PFSK-1 (cell line): ENCODE measurements at regions not wholly inside any gene's neighbourhood (a gene's known extent, or its start where the extent isn't known, plus 50 kb on each side); places are given as distances from the start of the nearest gene placed in this dataset.

Source experiments
- FOXP2 ChIP-seq: optimal IDR thresholded peaks from 2 replicates; pipeline ENCODE3; 2011; ENCODE audit warnings: borderline replicate concordance, control low read depth, inconsistent platforms; ENCODE audit not compliant: insufficient read depth; ENCODE audit errors: extremely low read length, extremely low read depth
- POLR2AphosphoS5 ChIP-seq: IDR thresholded peaks from 2 replicates; pipeline ENCODE4 v1.6.1; 2012; ENCODE audit warnings: low read depth, mild to moderate bottlenecking, control low read depth, low read length, moderate library complexity
- SIN3A ChIP-seq: IDR thresholded peaks from 2 replicates; pipeline ENCODE4 v1.6.1; 2012; ENCODE audit warnings: mild to moderate bottlenecking, low read length, moderate library complexity, borderline replicate concordance; ENCODE audit not compliant: insufficient read depth
- TAF1 ChIP-seq: IDR thresholded peaks from 2 replicates; pipeline ENCODE4 v1.6.1; 2012; ENCODE audit warnings: low read length, control low read depth, borderline replicate concordance; ENCODE audit not compliant: insufficient read depth
- TF ChIP-seq, protein P1 (sequence below), 2 experiments: IDR thresholded peaks; 2 replicates each; pipeline versions ENCODE4 v1.6.1 to v1.8.0; 2011 to 2012; ENCODE audit warnings: low read depth in 2 of 2, low read length in 2 of 2, control low read depth in 1 of 2, inconsistent platforms in 1 of 2, mild to moderate bottlenecking in 1 of 2, moderate library complexity in 1 of 2; ENCODE audit not compliant: insufficient read depth in 1 of 2

GRCh38 chrY:14438395-14438794, 85.9 kb upstream of the NLGN4Y start:
- TF ChIP-seq SIN3A (no peak), TAF1 (no peak), FOXP2 (no peak), POLR2AphosphoS5 (no peak)
- TF ChIP-seq, protein P1, sequence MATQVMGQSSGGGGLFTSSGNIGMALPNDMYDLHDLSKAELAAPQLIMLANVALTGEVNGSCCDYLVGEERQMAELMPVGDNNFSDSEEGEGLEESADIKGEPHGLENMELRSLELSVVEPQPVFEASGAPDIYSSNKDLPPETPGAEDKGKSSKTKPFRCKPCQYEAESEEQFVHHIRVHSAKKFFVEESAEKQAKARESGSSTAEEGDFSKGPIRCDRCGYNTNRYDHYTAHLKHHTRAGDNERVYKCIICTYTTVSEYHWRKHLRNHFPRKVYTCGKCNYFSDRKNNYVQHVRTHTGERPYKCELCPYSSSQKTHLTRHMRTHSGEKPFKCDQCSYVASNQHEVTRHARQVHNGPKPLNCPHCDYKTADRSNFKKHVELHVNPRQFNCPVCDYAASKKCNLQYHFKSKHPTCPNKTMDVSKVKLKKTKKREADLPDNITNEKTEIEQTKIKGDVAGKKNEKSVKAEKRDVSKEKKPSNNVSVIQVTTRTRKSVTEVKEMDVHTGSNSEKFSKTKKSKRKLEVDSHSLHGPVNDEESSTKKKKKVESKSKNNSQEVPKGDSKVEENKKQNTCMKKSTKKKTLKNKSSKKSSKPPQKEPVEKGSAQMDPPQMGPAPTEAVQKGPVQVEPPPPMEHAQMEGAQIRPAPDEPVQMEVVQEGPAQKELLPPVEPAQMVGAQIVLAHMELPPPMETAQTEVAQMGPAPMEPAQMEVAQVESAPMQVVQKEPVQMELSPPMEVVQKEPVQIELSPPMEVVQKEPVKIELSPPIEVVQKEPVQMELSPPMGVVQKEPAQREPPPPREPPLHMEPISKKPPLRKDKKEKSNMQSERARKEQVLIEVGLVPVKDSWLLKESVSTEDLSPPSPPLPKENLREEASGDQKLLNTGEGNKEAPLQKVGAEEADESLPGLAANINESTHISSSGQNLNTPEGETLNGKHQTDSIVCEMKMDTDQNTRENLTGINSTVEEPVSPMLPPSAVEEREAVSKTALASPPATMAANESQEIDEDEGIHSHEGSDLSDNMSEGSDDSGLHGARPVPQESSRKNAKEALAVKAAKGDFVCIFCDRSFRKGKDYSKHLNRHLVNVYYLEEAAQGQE (IDR thresholded peaks at IDR 0.05; ENCODE audit: insufficient read depth in 1 of 2, low read depth in 2 of 2, low read length in 2 of 2), result no peak

DNA sequence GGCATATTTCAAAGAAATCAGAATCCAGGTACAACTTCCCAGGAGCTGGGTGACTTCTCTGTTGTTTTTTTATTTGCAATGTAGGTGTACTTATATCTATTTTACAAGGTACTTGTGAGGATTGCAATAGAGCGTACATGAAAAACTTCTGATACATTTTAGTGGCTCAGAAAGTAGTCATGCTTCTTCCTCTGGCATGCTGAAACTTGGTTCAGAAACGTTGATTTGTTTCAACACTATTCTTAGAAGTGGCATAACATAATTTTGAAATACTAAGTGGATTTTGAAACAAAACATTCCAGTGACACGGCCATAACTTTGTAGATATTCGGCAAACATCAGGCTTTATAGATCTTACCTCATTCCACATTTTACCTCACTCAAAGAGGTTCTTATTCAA, 79.8 kb upstream of the NLGN4Y start:
- TF ChIP-seq, protein P1 (IDR thresholded peaks at IDR 0.05; ENCODE audit: insufficient read depth in 1 of 2, low read depth in 2 of 2, low read length in 2 of 2), result no peak
- TF ChIP-seq FOXP2 (no peak), TAF1 (no peak), SIN3A (no peak), POLR2AphosphoS5 (no peak)

DNA sequence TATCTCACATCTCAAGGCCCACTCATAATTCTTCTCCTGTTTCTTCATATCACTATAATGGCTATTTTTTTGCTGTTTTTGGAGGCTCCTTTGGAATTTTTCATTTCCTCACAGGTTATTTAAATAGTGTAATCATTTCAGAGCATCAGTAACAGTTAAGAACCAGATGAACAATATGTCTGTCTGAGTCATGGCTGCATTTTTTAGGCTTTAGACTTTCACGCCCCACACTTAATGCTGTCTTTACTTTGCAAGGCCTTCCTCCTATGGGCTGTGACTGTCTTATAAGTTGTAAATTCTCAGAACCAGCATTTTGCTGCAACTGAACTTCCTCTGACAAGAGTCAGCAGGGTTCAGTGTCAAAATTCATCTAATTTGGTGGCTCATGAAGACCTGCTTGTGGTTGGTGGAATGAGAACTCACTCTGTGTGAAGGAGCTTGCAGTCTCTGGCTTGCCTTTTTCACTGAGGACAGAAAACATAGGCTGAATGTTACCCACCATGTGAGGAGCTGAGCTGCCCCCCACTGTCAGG, 56.1 kb upstream of the NLGN4Y start:
- TF ChIP-seq POLR2AphosphoS5 (no peak), FOXP2 (no peak), SIN3A (no peak), TAF1 (no peak)
- TF ChIP-seq, protein P1 (IDR thresholded peaks at IDR 0.05; ENCODE audit: insufficient read depth in 1 of 2, low read depth in 2 of 2, low read length in 2 of 2), result no peak

GRCh38 chrY:14472421-14472820, 51.9 kb upstream of the NLGN4Y start:
- TF ChIP-seq, protein P1 (IDR thresholded peaks at IDR 0.05; ENCODE audit: insufficient read depth in 1 of 2, low read depth in 2 of 2, low read length in 2 of 2), result no peak

DNA sequence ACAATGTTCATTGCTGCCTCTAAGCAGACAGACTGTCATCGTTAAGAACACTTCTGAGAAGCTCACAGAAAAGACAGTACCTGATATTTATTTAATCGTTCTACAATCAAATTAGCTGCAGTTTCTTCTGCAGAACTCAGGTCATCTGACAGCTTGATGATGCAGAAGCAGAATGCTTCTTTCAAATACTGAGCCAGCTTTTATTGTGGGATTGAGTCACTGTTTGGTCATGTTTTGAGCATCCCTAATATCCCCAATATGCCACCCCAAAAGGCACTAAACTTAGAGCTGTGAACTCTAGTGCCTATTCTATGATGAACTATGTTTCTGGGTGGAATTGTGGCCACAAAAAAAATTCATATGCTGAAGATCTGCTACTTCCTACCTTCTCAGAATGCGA, 51.0 kb upstream of the NLGN4Y start:
- TF ChIP-seq TAF1 (no peak), FOXP2 (no peak), POLR2AphosphoS5 (no peak), SIN3A (no peak)
- TF ChIP-seq, protein P1 (IDR thresholded peaks at IDR 0.05; ENCODE audit: insufficient read depth in 1 of 2, low read depth in 2 of 2, low read length in 2 of 2), result no peak
